Loucy (cell line): ENCODE measurements at regions not wholly inside any gene's neighbourhood (a gene's known extent, or its start where the extent isn't known, plus 50 kb on each side); places are given as distances from the start of the nearest gene placed in this dataset.
"Not testable (repeated sequence)": the region's sequence is repeated elsewhere in the genome, so short reads cannot be mapped to it uniquely, and the experiment has no call there.

ENCODE experiments used
- H2AFZ ChIP-seq: fragments of 200-600 bp; sonication (generic); 2 replicates; pipeline ENCODE4 v1.6.0; 2016; ENCODE audit warnings: antibody characterized with exemption, mild to moderate bottlenecking, low read length, moderate library complexity
- H3F3A ChIP-seq: fragments of 200-600 bp; 2 replicates; pipeline ENCODE4 v1.6.0; 2016; ENCODE audit warnings: antibody characterized with exemption, low read depth, mild to moderate bottlenecking
- H3K27me3 ChIP-seq: fragments of 200-600 bp; sonication (generic); 2 replicates; pipeline ENCODE4 v1.6.1; 2014; ENCODE audit warnings: low read length, mild to moderate bottlenecking; ENCODE audit not compliant: insufficient read depth, poor library complexity, severe bottlenecking
- H3K36me3 ChIP-seq: fragments of 200-600 bp; sonication (generic); 2 replicates; pipeline ENCODE4 v1.6.1; 2016; ENCODE audit warnings: low read length; ENCODE audit not compliant: insufficient read depth
- H3K4me1 ChIP-seq: fragments of 200-600 bp; sonication (generic); 2 replicates; pipeline ENCODE4 v1.5.1; 2014; ENCODE audit warnings: low read length, mild to moderate bottlenecking; ENCODE audit not compliant: insufficient read depth, poor library complexity, severe bottlenecking
- H3K4me2 ChIP-seq: fragments of 200-600 bp; sonication (generic); 2 replicates; pipeline ENCODE4 v1.6.0; 2014; ENCODE audit warnings: antibody characterized with exemption, low read length, low read depth, mild to moderate bottlenecking; ENCODE audit not compliant: poor library complexity, severe bottlenecking
- H3K4me3 ChIP-seq: fragments of 200-600 bp; sonication (generic); 2 replicates; pipeline ENCODE4 v1.5.1; 2014; ENCODE audit warnings: low read length, mild to moderate bottlenecking, mixed read lengths; ENCODE audit not compliant: poor library complexity, severe bottlenecking
- H3K79me2 ChIP-seq: fragments of 200-600 bp; sonication (generic); 2 replicates; pipeline ENCODE4 v1.6.1; 2014; ENCODE audit warnings: low read length; ENCODE audit not compliant: insufficient read depth
- H3K9ac ChIP-seq: fragments of 200-600 bp; sonication (generic); 2 replicates; pipeline ENCODE4 v1.6.0; 2014; ENCODE audit warnings: mild to moderate bottlenecking, low read depth, low read length, moderate library complexity; ENCODE audit not compliant: poor library complexity, severe bottlenecking
- H3K9me2 ChIP-seq: fragments of 200-600 bp; sonication (generic); replicated peaks from 2 replicates; pipeline ENCODE4 v1.6.1; 2016; ENCODE audit warnings: low read depth, low read length, mixed read lengths
- H3K9me3 ChIP-seq: fragments of 200-600 bp; sonication (generic); 2 replicates; pipeline ENCODE4 v1.6.1; 2014; ENCODE audit warnings: mild to moderate bottlenecking, antibody characterized with exemption, low read length, low read depth; ENCODE audit not compliant: insufficient read depth
- H4K20me1 ChIP-seq: fragments of 200-600 bp; sonication (generic); 2 replicates; pipeline ENCODE4 v1.6.0; 2014; ENCODE audit warnings: antibody characterized with exemption, low read length, mild to moderate bottlenecking; ENCODE audit not compliant: insufficient read depth, poor library complexity, severe bottlenecking
- EZH2phosphoT487 ChIP-seq: fragments of 200-600 bp; IDR thresholded peaks from 2 replicates; pipeline ENCODE4 v1.6.1; 2018; ENCODE audit warnings: antibody characterized with exemption, mild to moderate bottlenecking, moderate library complexity, borderline replicate concordance
- TF ChIP-seq, protein P1 (sequence below): fragments of 200-600 bp; sonication (generic); conservative IDR thresholded peaks from 2 replicates; pipeline ENCODE4 v1.5.1; 2014; ENCODE audit warnings: mild to moderate bottlenecking, antibody characterized with exemption, low read length

DNA sequence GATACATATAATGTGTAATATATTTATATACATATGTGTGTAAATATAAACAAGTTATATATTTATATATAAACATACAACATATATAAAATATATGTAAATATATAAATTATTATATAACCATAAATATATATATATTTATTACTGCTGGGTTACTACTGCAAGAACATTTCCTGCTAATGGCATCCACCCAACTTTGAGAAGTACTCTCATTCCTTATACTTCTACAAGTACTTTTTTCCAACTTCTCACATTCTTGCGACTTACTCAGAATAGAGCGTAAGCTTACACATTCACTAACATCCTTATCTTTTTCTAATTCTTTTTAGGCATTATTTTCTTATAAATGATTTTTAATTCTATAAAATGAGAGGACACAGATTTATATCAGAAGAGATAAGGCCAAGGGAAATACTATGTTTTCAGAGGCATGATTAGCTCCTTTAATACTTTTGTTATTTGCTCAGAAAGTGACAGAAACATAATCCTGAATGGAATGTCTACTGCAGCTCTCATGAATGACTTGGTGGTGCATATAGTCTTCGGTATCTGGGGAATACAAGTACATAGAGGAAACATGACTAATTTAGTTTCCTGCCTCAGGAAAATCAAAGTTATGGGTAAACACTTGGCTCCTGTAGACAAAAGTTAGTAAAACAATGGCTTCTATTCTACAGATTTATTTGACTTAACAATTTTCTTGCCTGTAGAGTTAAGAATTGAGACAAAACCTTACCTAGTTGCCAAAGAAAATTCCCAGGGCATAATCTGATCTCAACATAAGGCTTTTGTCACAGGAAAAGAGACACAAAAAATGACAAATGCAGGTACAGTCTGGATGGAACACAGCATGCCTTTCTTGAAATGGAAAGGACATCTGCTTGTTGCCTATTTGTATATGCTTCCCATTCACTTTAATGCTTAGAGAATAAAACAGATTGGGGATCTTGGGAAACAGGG lies 453.9 kb downstream of the SQOR start:
- no peaks in the 10 kb centered on the region for H3K9me2 ChIP-seq
- H3K9me3 ChIP-seq: no peaks in the 10 kb centered on the region
- no peak overlapping the region for H2AFZ ChIP-seq
- no peak overlapping the region for H3K4me2 ChIP-seq
- H3F3A ChIP-seq: no peaks in the 10 kb centered on the region
- no peak overlapping the region for H3K9ac ChIP-seq
- H3K79me2 ChIP-seq: no peaks in the 10 kb centered on the region
- no peaks in the 10 kb centered on the region for H3K36me3 ChIP-seq
- H3K27me3 ChIP-seq: no peaks in the 10 kb centered on the region
- TF ChIP-seq, protein P1, sequence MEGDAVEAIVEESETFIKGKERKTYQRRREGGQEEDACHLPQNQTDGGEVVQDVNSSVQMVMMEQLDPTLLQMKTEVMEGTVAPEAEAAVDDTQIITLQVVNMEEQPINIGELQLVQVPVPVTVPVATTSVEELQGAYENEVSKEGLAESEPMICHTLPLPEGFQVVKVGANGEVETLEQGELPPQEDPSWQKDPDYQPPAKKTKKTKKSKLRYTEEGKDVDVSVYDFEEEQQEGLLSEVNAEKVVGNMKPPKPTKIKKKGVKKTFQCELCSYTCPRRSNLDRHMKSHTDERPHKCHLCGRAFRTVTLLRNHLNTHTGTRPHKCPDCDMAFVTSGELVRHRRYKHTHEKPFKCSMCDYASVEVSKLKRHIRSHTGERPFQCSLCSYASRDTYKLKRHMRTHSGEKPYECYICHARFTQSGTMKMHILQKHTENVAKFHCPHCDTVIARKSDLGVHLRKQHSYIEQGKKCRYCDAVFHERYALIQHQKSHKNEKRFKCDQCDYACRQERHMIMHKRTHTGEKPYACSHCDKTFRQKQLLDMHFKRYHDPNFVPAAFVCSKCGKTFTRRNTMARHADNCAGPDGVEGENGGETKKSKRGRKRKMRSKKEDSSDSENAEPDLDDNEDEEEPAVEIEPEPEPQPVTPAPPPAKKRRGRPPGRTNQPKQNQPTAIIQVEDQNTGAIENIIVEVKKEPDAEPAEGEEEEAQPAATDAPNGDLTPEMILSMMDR: no peak
- no peak for TF ChIP-seq EZH2phosphoT487
- no peaks in the 10 kb centered on the region for H3K4me1 ChIP-seq
- no peak overlapping the region for H3K4me3 ChIP-seq
- H4K20me1 ChIP-seq: no peaks in the 10 kb centered on the region

DNA sequence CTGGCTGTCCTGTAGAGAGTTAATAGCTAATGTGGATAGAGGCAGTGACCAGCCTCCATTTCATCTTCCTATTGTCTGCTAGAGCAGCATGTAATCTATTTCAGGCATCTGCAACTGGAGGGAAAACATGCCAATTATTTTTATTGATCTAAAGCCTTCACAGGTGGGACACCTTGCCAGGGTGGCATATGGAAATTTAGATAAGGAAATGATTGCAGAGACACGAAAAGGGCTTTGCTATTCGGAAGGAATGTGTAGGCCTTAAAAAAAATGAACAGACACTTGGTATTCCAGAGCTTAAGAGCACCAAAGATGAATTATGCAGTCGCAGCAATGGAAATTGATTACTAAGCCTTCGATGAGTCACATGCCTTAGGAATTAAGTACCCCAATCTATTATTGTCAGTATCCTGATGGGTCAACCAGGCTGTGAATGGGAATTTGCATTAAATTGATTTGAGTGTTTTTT lies 454.7 kb downstream of the SQOR start:
- Histone ChIP-seq H3K27me3 (no peaks in the 10 kb centered on the region), H3K4me1 (no peaks in the 10 kb centered on the region), H3K79me2 (no peaks in the 10 kb centered on the region), H3K4me3 (no peak overlapping the region), H3K9me3 (no peaks in the 10 kb centered on the region), H3K36me3 (no peaks in the 10 kb centered on the region), H3K4me2 (no peak overlapping the region), H3K9me2 (no peaks in the 10 kb centered on the region), H3K9ac (no peak overlapping the region), H3F3A (no peaks in the 10 kb centered on the region), H4K20me1 (no peaks in the 10 kb centered on the region), H2AFZ (no peak overlapping the region)
- no peak for TF ChIP-seq EZH2phosphoT487
- TF ChIP-seq, protein P1: no peak

DNA sequence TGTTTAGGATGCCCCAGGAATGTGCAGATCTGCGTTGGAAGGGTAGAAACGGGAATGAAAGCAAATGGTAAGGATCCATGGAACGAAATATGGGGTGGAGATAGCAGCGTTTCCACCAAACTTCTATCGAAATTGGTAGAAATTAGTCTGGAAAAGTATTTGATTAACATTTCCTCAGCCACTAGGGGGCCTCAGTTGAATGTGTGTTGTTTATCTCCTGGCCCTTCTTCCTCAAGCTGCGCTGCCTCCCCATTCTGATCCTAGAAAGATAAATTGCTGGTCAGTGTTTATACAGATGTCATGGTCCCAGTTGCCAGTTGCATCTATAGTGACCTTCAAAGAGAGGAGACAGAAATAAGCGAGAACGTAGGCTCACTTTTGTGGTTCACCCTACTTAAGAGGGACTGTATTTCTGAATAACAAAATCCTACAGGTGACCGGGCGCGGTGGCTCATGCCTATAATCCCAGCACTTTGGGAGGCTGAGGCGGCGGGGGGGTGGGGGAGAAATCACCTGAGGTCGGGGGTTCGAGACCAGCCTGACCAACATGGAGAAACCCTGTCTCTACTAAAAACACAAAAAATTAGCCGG lies 457.1 kb downstream of the SQOR start:
- Histone ChIP-seq H2AFZ (no peak overlapping the region), H3K79me2 (no peaks in the 10 kb centered on the region), H3K4me3 (no peak overlapping the region), H3K4me1 (no peaks in the 10 kb centered on the region), H3K9me3 (no peaks in the 10 kb centered on the region), H3K27me3 (no peaks in the 10 kb centered on the region), H4K20me1 (no peaks in the 10 kb centered on the region), H3K9ac (no peak overlapping the region), H3K36me3 (no peaks in the 10 kb centered on the region), H3K9me2 (no peaks in the 10 kb centered on the region), H3F3A (no peaks in the 10 kb centered on the region), H3K4me2 (no peak overlapping the region)
- TF ChIP-seq EZH2phosphoT487: no peak
- TF ChIP-seq, protein P1: peak; percentile 72

DNA sequence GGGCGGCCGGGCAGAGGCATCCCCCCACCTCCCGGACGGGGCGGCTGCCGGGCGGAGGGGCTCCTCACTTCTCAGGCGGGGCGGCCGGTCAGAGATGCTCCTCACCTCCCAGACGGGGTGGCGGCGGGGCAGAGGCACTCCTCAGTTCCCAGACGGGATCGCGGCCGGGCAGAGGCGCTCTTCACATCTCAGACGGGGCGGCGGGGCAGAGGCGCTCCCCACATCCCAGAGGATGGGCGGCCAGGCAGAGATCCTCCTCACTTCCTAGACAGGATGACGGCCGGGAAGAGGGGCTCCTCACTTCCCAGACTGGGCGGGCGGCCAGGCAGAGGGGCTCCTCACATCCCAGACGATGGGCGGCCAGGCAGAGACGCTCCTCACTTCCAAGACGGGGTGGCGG lies 463.2 kb downstream of the SQOR start:
- not testable (repeated sequence) for H3K79me2 ChIP-seq, H4K20me1 ChIP-seq, H3F3A ChIP-seq, H3K9ac ChIP-seq, H3K4me2 ChIP-seq, H3K36me3 ChIP-seq, H3K4me3 ChIP-seq, H2AFZ ChIP-seq, H3K4me1 ChIP-seq, H3K9me3 ChIP-seq, H3K9me2 ChIP-seq, H3K27me3 ChIP-seq
